ENCODE measurements at regions not wholly inside any gene's neighbourhood (a gene's known extent, or its start where the extent isn't known, plus 50 kb on each side); places are given as distances from the start of the nearest gene placed in this dataset.

DNA sequence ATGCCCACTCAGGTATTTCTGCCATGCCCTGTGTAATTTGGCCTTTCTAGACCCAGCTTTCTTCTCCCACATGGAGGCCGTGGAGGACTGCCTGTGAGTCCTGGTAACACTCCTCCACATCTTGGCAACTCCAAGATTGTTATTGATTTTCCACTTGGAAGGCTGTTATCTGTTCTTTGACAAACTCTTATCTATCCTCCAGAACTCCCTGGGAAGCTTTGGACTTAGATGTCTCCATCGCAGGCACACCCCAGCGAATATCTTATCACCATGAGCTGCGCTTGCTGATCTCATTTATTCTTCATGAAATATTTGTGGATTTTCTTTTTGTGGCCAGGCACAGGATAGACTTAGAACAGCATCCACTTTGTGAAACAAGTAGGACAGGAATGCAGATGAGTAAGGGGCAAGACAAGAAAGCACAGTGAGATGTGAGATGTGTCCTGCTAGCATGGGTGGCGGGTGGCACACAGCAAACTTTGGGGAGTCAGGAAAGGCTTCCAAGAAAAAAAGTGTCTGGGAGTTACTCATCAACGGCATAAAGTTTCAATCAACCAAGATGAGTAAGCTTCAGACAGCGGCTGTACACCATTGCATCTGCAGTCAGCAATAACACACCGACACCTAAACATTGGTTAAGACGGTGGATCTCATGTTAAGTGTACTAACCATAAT lies 84.5 kb upstream of the IRS2 start:
- Histone ChIP-seq H3K27me3 (ENCODE audit: control insufficient read depth, insufficient read depth, low read length) (no peaks in the 10 kb centered on the region), H3K4me3 (ENCODE audit: low read depth, low read length) (no peak overlapping the region), H3K36me3 (ENCODE audit: control insufficient read depth, insufficient read depth, low read length) (no peaks in the 10 kb centered on the region), H3K27ac (ENCODE audit: low read depth, low read length) (no peak overlapping the region), H3K9ac (ENCODE audit: low read length) (no peak overlapping the region), H3K9me3 (ENCODE audit: control insufficient read depth, insufficient read depth, low read depth, low read length) (no peaks in the 10 kb centered on the region), H3K4me1 (ENCODE audit: control insufficient read depth, insufficient read depth, low read length) (0 out of 2 replicates have a peak, but pooled peaks cover 4% of the 10 kb centered on the region)

GRCh38 chr13:109870274-109870673 lies 83.9 kb upstream of the IRS2 start:
- Histone ChIP-seq H3K27me3 (ENCODE audit: control insufficient read depth, insufficient read depth, low read length) (no peaks in the 10 kb centered on the region), H3K36me3 (ENCODE audit: control insufficient read depth, insufficient read depth, low read length) (no peaks in the 10 kb centered on the region), H3K27ac (ENCODE audit: low read depth, low read length) (no peak overlapping the region), H3K4me1 (ENCODE audit: control insufficient read depth, insufficient read depth, low read length) (0 out of 2 replicates have a peak, but pooled peaks cover 4% of the 10 kb centered on the region), H3K9me3 (ENCODE audit: control insufficient read depth, insufficient read depth, low read depth, low read length) (no peaks in the 10 kb centered on the region), H3K4me3 (ENCODE audit: low read depth, low read length) (no peak overlapping the region), H3K9ac (ENCODE audit: low read length) (no peak overlapping the region)

DNA sequence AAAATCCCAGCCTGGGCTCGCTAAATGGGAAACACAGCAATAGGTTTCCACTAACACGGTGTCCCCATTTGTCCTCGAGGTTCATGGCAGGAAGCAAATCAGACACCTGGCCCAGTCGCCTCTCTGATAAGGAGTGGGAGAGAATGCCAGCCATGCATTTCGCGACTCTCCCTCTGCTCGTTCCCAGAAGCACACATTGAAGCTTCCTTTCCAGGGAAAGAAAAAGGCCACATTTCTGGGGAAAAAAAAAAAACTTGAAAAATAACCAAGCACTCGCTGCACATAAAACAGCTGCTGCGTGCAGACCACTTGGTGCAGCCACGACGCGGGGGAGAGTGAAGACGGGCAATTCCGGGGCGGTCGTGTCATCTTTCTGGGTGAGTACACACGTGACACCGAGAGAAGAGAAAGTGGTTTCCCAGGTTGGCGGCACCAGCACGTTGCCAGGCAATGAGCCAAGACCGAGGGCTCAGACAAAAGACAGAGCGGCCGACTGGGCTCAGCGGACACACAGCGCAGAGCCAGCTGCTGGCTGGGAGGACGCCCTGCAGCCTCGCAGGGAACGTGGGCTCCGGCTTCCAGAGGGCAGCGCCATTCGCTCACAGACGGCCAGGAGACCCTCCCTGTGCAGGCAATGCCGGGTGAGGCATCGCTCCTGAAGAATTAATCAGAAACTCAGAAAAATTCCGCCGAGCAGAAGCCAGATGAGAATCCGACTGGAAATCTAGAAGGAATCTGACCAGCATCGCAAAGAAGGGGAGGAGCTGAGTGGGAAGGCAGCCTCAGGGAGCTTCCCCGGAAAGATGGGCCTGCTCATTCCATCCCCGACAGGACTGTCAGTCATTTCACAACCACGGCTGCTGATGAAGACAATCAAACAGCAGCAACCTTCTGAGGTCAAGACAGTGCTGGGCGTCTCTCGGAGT lies 83.2 kb upstream of the IRS2 start:
- H3K4me3 ChIP-seq (ENCODE audit: low read depth, low read length), result no peak overlapping the region
- H3K9me3 ChIP-seq (ENCODE audit: control insufficient read depth, insufficient read depth, low read depth, low read length), result no peaks in the 10 kb centered on the region
- H3K9ac ChIP-seq (ENCODE audit: low read length), result no peak overlapping the region
- no peaks in the 10 kb centered on the region for H3K36me3 ChIP-seq (ENCODE audit: control insufficient read depth, insufficient read depth, low read length)
- H3K4me1 ChIP-seq (ENCODE audit: control insufficient read depth, insufficient read depth, low read length), result 0 out of 2 replicates have a peak, but pooled peaks cover 4% of the 10 kb centered on the region
- H3K27me3 ChIP-seq (ENCODE audit: control insufficient read depth, insufficient read depth, low read length), result no peaks in the 10 kb centered on the region
- no peak overlapping the region for H3K27ac ChIP-seq (ENCODE audit: low read depth, low read length)

DNA sequence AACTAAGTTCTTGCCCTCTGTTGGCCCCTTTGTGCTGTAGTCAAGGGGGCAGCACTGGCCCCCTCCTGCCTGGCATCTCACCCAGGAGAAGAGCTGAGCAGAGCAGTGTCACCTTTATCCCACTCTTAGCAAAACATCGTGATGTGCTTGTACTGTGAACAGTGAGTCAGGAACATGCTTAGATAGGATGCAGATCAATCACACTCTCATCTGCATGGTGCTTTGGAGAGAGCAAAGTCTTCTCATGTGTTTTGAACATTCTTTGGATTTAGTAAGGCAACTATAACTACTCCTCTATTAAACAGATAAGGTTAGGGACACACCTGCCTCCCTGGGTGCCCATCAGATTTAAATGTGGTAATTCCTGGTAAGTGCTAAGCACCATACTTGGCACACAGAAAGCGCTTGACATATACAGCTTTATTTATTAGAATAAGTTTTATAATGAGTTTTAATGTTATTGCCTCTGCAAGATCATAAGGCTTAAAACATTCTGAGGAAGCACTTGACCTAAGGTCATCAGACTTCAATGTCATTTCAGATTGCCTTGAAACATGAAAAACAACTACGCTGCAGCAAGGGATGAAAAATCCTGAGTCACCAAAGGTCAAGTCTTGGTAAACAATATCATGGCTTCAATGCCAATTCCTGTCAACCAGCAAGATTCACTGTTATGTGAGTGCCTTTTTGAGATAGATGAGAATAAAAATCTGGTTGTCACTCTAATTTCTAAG lies 82.4 kb upstream of the IRS2 start:
- Histone ChIP-seq H3K4me3 (ENCODE audit: low read depth, low read length) (no peak overlapping the region), H3K27ac (ENCODE audit: low read depth, low read length) (no peak overlapping the region), H3K27me3 (ENCODE audit: control insufficient read depth, insufficient read depth, low read length) (no peaks in the 10 kb centered on the region), H3K9ac (ENCODE audit: low read length) (no peak overlapping the region), H3K4me1 (ENCODE audit: control insufficient read depth, insufficient read depth, low read length) (0 out of 2 replicates have a peak, but pooled peaks cover 4% of the 10 kb centered on the region), H3K9me3 (ENCODE audit: control insufficient read depth, insufficient read depth, low read depth, low read length) (no peaks in the 10 kb centered on the region), H3K36me3 (ENCODE audit: control insufficient read depth, insufficient read depth, low read length) (no peaks in the 10 kb centered on the region)

- Histone ChIP-seq H3K4me1 (ENCODE audit: control insufficient read depth, insufficient read depth, low read length) (no peaks in the 10 kb centered on the region), H3K27me3 (ENCODE audit: control insufficient read depth, insufficient read depth, low read length) (no peaks in the 10 kb centered on the region), H3K4me3 (ENCODE audit: low read depth, low read length) (no peak overlapping the region), H3K9me3 (ENCODE audit: control insufficient read depth, insufficient read depth, low read depth, low read length) (no peaks in the 10 kb centered on the region), H3K36me3 (ENCODE audit: control insufficient read depth, insufficient read depth, low read length) (no peaks in the 10 kb centered on the region), H3K9ac (ENCODE audit: low read length) (no peak overlapping the region), H3K27ac (ENCODE audit: low read depth, low read length) (no peak overlapping the region)
Observed at GRCh38 chr13:109867766-109868165, 81.4 kb upstream of the IRS2 start.

GRCh38 chr13:109862627-109863026 lies 76.2 kb upstream of the IRS2 start:
- Histone ChIP-seq H3K9ac (ENCODE audit: low read length) (no peak overlapping the region), H3K36me3 (ENCODE audit: control insufficient read depth, insufficient read depth, low read length) (no peaks in the 10 kb centered on the region), H3K27me3 (ENCODE audit: control insufficient read depth, insufficient read depth, low read length) (no peaks in the 10 kb centered on the region), H3K9me3 (ENCODE audit: control insufficient read depth, insufficient read depth, low read depth, low read length) (no peaks in the 10 kb centered on the region), H3K4me3 (ENCODE audit: low read depth, low read length) (no peak overlapping the region), H3K4me1 (ENCODE audit: control insufficient read depth, insufficient read depth, low read length) (peaks cover 3% of the 10 kb centered on the region; the same call in 1 of the 2 replicates), H3K27ac (ENCODE audit: low read depth, low read length) (no peak overlapping the region)

DNA sequence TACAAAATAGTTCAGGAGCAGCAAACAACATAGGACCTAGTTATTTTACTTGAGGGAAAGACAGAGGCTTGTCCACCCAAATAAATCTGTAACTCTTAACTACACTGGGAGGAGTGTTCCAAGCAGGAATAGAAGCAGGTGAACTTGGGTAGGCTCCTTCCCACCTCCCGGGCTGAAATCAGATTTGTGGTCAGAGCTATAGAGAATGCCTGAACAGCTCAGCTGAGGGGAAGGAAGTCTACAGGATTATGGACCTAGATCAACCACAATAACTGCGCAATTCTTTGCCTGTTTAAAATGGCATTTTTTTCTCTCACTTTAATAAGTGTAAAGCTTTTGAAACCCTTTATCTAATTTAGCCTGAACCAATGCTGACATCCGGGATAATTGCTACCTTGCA lies 73.5 kb upstream of the IRS2 start:
- Histone ChIP-seq H3K9ac (ENCODE audit: low read length) (no peak overlapping the region), H3K27ac (ENCODE audit: low read depth, low read length) (no peak overlapping the region), H3K9me3 (ENCODE audit: control insufficient read depth, insufficient read depth, low read depth, low read length) (no peaks in the 10 kb centered on the region), H3K27me3 (ENCODE audit: control insufficient read depth, insufficient read depth, low read length) (no peaks in the 10 kb centered on the region), H3K4me3 (ENCODE audit: low read depth, low read length) (no peak overlapping the region), H3K36me3 (ENCODE audit: control insufficient read depth, insufficient read depth, low read length) (no peaks in the 10 kb centered on the region), H3K4me1 (ENCODE audit: control insufficient read depth, insufficient read depth, low read length) (peaks cover 3% of the 10 kb centered on the region; the same call in 1 of the 2 replicates)

DNA sequence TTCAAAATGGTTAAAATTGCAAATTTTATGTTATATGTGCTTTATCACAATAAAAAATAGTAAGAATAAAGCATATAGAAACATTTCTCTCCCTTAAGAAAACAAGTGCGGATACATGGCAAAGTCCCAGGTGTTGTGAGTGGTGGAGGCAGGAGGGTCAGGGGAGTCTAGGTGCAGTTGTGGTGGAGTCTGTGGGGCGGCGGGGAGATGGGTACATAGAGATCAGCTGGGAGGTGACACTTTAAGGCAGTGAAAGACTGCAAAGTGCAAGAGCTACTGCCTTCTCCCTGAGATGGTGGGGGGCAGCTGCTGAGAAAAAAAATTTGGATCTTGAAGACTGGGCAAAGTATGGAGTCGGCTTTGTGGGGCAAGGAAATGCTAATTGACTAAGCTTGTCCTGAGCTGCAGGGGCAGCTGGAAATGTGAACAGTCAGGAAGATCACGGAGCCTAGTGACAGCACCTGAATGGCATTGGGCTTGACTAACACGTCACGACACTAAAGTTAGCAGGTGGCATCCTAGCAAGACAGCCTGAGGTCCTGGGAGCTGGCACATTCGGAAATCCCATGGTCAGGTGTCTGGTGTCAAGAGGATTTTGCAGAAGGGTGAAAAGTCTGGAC lies 72.9 kb upstream of the IRS2 start:
- H3K27ac ChIP-seq (ENCODE audit: low read depth, low read length), result no peak overlapping the region
- no peak overlapping the region for H3K4me3 ChIP-seq (ENCODE audit: low read depth, low read length)
- peaks cover 3% of the 10 kb centered on the region; the same call in 1 of the 2 replicates for H3K4me1 ChIP-seq (ENCODE audit: control insufficient read depth, insufficient read depth, low read length)
- H3K27me3 ChIP-seq (ENCODE audit: control insufficient read depth, insufficient read depth, low read length), result no peaks in the 10 kb centered on the region
- H3K36me3 ChIP-seq (ENCODE audit: control insufficient read depth, insufficient read depth, low read length), result no peaks in the 10 kb centered on the region
- H3K9me3 ChIP-seq (ENCODE audit: control insufficient read depth, insufficient read depth, low read depth, low read length), result no peaks in the 10 kb centered on the region
- H3K9ac ChIP-seq (ENCODE audit: low read length), result no peak overlapping the region

DNA sequence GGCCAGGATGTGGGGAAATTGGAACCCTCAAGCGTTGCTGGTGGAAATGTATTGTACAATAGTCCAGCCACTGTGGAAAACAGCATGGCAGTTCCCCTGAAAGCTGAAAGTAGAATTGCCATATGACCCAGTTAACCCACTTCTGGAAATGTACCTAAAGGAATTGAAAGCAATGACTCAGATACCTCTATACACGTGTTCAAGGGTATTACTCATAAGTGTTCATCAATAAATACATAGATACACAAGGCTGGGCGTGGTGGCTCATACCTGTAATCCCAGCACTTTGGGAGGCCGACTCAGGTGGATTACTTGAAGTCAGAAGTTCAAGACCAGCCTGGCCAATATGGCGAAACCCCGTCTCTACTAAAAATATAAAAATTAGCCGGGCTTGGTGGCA lies 71.9 kb upstream of the IRS2 start:
- Histone ChIP-seq H3K27me3 (ENCODE audit: control insufficient read depth, insufficient read depth, low read length) (no peaks in the 10 kb centered on the region), H3K9ac (ENCODE audit: low read length) (no peak overlapping the region), H3K4me1 (ENCODE audit: control insufficient read depth, insufficient read depth, low read length) (peaks cover 4% of the 10 kb centered on the region), H3K9me3 (ENCODE audit: control insufficient read depth, insufficient read depth, low read depth, low read length) (no peaks in the 10 kb centered on the region), H3K27ac (ENCODE audit: low read depth, low read length) (no peak overlapping the region), H3K4me3 (ENCODE audit: low read depth, low read length) (no peak overlapping the region), H3K36me3 (ENCODE audit: control insufficient read depth, insufficient read depth, low read length) (no peaks in the 10 kb centered on the region)

DNA sequence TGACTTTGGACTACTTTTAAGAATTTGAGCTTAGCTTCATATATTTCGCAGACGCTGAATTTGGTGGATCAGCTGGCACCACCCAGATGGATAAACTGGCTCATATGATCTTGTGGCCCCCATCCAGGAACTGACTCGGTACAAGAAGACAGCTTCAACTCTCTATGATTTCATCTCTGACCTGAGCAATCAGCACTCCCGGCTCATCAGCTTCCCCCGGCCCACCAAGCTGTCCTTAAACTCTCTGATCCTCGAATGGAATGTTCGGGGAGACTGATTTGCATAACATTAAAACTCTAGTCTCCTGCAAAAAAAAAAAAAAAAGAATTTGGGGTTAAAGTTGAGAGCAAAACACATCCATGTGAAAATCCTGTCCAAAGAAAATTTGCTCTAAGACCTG lies 71.4 kb upstream of the IRS2 start:
- Histone ChIP-seq H3K27ac (ENCODE audit: low read depth, low read length) (no peak overlapping the region), H3K27me3 (ENCODE audit: control insufficient read depth, insufficient read depth, low read length) (no peaks in the 10 kb centered on the region), H3K4me3 (ENCODE audit: low read depth, low read length) (no peak overlapping the region), H3K4me1 (ENCODE audit: control insufficient read depth, insufficient read depth, low read length) (peaks cover 8% of the 10 kb centered on the region), H3K9ac (ENCODE audit: low read length) (no peak overlapping the region), H3K36me3 (ENCODE audit: control insufficient read depth, insufficient read depth, low read length) (no peaks in the 10 kb centered on the region), H3K9me3 (ENCODE audit: control insufficient read depth, insufficient read depth, low read depth, low read length) (no peaks in the 10 kb centered on the region)

Measured in HUES6 (cell line).